PC-3 (cell line): ENCODE measurements at regions not wholly inside any gene's neighbourhood (a gene's known extent, or its start where the extent isn't known, plus 50 kb on each side); places are given as distances from the start of the nearest gene placed in this dataset.

ENCODE experiments used
- ATAC-seq: fragments of 200-7000 bp; cut with Tn5 transposase; 2 replicates; pipeline ENCODE4 v1.9.1; 2020; ENCODE audit warnings: mild to moderate bottlenecking, moderate library complexity
- BruUV-seq: library from RNA; stranded (reverse); fragments of 400-500 nt; replicated peaks from 2 replicates; lab custom pipeline; 2021; lab: Mats Ljungman, UMichigan
- CTCF ChIA-PET: fragments of 300-600 bp; sonication (Branson Sonifier 250); formaldehyde crosslinking; loops from one replicate; lab custom pipeline; 2022; ENCODE audit warnings: antibody characterized with exemption; lab: Charles Lee
- POLR2A ChIA-PET: fragments of 300-600 bp; sonication (Branson Sonifier 250); formaldehyde crosslinking; loops from one replicate; lab custom pipeline; 2022; ENCODE audit warnings: antibody characterized with exemption; ENCODE audit not compliant: unreplicated experiment; lab: Charles Lee
- DNase-seq: peaks from one replicate; pipeline ENCODE4 v3.0.0-alpha.2; 2015
- H2AFZ ChIP-seq: fragments of 300-600 bp; sonication (generic); 2 replicates; pipeline ENCODE4 v1.6.0; 2016; ENCODE audit warnings: antibody characterized with exemption, low read length
- H3F3A ChIP-seq: fragments of 300-600 bp; sonication (generic); one replicate; pipeline ENCODE4 v1.6.0; 2017; ENCODE audit warnings: antibody characterized with exemption, low read length, control low read depth, mild to moderate bottlenecking; ENCODE audit not compliant: unreplicated experiment
- H3K27ac ChIP-seq: fragments of 300-600 bp; sonication (generic); 2 replicates; pipeline ENCODE4 v1.5.1; 2016; ENCODE audit warnings: mild to moderate bottlenecking, low read length
- H3K27me3 ChIP-seq: fragments of 300-600 bp; sonication (generic); 2 replicates; pipeline ENCODE4 v1.6.1; 2016; ENCODE audit warnings: low read length, mixed read lengths
- H3K36me3 ChIP-seq: fragments of 300-600 bp; sonication (generic); 2 replicates; pipeline ENCODE4 v1.6.1; 2016; ENCODE audit warnings: low read depth, mixed run types, low read length, mixed read lengths
- H3K4me1 ChIP-seq: fragments of 300-600 bp; sonication (generic); 2 replicates; pipeline ENCODE4 v1.5.1; 2016; ENCODE audit warnings: low read length; ENCODE audit not compliant: insufficient read depth
- H3K4me2 ChIP-seq: fragments of 300-600 bp; sonication (generic); 2 replicates; pipeline ENCODE4 v1.6.0; 2016; ENCODE audit warnings: low read length
- H3K4me3 ChIP-seq: fragments of 300-600 bp; sonication (generic); 2 replicates; pipeline ENCODE4 v1.5.1; 2016; ENCODE audit warnings: mild to moderate bottlenecking, low read length, mixed read lengths
- H3K79me2 ChIP-seq: fragments of 300-600 bp; sonication (generic); 2 replicates; pipeline ENCODE4 v1.6.1; 2017; ENCODE audit warnings: low read length, mixed read lengths
- H3K9ac ChIP-seq: fragments of 300-600 bp; sonication (generic); 2 replicates; pipeline ENCODE4 v1.6.0; 2016; ENCODE audit warnings: mild to moderate bottlenecking, low read length
- H3K9me2 ChIP-seq: fragments of 300-600 bp; sonication (generic); replicated peaks from 2 replicates; pipeline ENCODE4 v1.6.1; 2016; ENCODE audit warnings: mixed run types, low read length, mixed read lengths
- H3K9me3 ChIP-seq: fragments of 300-600 bp; sonication (generic); 2 replicates; pipeline ENCODE4 v1.6.1; 2016; ENCODE audit warnings: low read length, mixed read lengths
- H4K20me1 ChIP-seq: fragments of 300-600 bp; sonication (generic); 2 replicates; pipeline ENCODE4 v1.6.1; 2016; ENCODE audit warnings: low read length, mixed read lengths
- EZH2 ChIP-seq: fragments of 300-600 bp; sonication (generic); IDR thresholded peaks from one replicate; pipeline ENCODE4 v1.6.1; 2017; ENCODE audit warnings: antibody characterized with exemption, mild to moderate bottlenecking, low read length; ENCODE audit not compliant: unreplicated experiment
- EZH2phosphoT487 ChIP-seq: fragments of 300-600 bp; sonication (generic); IDR thresholded peaks from 2 replicates; pipeline ENCODE4 v1.6.1; 2018; ENCODE audit warnings: mild to moderate bottlenecking, antibody characterized with exemption, low read length, borderline replicate concordance
- intact Hi-C: fragments of 100-400 bp; cut with micrococcal nuclease; formaldehyde crosslinking; loops from 2 replicates; pipeline ENCODE4 v1.9.0; 2023
- TF ChIP-seq, protein P1 (sequence below): fragments of 300-600 bp; sonication (generic); conservative IDR thresholded peaks from 2 replicates; pipeline ENCODE4 v1.5.1; 2017; ENCODE audit warnings: antibody characterized with exemption, low read depth, mild to moderate bottlenecking, low read length

GRCh38 chr13:100837631-100838030 lies 163.0 kb upstream of the TMTC4 start:
- ATAC-seq (no peak), DNase-seq (no peak)
- no peak overlapping the region for H3K9ac ChIP-seq
- no peaks in the 10 kb centered on the region for H3K79me2 ChIP-seq
- H3K9me3 ChIP-seq, result no peaks in the 10 kb centered on the region
- no peaks in the 10 kb centered on the region for H3K27me3 ChIP-seq
- no peak overlapping the region for H2AFZ ChIP-seq
- H3K4me2 ChIP-seq, result no peak overlapping the region
- intact Hi-C loops, result no loop called here
- no TSS peak for BruUV-seq
- no peaks in the 10 kb centered on the region for H4K20me1 ChIP-seq
- H3F3A ChIP-seq, result no peaks in the 10 kb centered on the region
- no peaks in the 10 kb centered on the region for H3K9me2 ChIP-seq
- H3K27ac ChIP-seq, result no peak overlapping the region
- H3K4me1 ChIP-seq, result no peaks in the 10 kb centered on the region
- ChIA-PET CTCF (no interaction called here), POLR2A (interaction anchor here (0.5 kb wide), 1 partner anchor 134 kb away, joined by 5 read pairs; no protein-coding TSS in a partner anchor)
- no peaks in the 10 kb centered on the region for H3K36me3 ChIP-seq
- TF ChIP-seq, protein P1, sequence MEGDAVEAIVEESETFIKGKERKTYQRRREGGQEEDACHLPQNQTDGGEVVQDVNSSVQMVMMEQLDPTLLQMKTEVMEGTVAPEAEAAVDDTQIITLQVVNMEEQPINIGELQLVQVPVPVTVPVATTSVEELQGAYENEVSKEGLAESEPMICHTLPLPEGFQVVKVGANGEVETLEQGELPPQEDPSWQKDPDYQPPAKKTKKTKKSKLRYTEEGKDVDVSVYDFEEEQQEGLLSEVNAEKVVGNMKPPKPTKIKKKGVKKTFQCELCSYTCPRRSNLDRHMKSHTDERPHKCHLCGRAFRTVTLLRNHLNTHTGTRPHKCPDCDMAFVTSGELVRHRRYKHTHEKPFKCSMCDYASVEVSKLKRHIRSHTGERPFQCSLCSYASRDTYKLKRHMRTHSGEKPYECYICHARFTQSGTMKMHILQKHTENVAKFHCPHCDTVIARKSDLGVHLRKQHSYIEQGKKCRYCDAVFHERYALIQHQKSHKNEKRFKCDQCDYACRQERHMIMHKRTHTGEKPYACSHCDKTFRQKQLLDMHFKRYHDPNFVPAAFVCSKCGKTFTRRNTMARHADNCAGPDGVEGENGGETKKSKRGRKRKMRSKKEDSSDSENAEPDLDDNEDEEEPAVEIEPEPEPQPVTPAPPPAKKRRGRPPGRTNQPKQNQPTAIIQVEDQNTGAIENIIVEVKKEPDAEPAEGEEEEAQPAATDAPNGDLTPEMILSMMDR, result no peak
- TF ChIP-seq EZH2 (no peak), EZH2phosphoT487 (no peak)
- no peak overlapping the region for H3K4me3 ChIP-seq

GRCh38 chr13:100836711-100837110 lies 162.1 kb upstream of the TMTC4 start:
- Histone ChIP-seq H3K27ac (no peak overlapping the region), H2AFZ (no peak overlapping the region), H3K9me3 (no peaks in the 10 kb centered on the region), H3K79me2 (no peaks in the 10 kb centered on the region), H4K20me1 (no peaks in the 10 kb centered on the region), H3K27me3 (no peaks in the 10 kb centered on the region), H3K36me3 (no peaks in the 10 kb centered on the region), H3K4me1 (no peaks in the 10 kb centered on the region), H3K9ac (no peak overlapping the region), H3F3A (no peaks in the 10 kb centered on the region), H3K9me2 (no peaks in the 10 kb centered on the region), H3K4me3 (no peak overlapping the region), H3K4me2 (no peak overlapping the region)
- intact Hi-C loops, result no loop called here
- no TSS peak for BruUV-seq
- DNase-seq, result peak; percentile 84
- POLR2A ChIA-PET, result no interaction called here
- ATAC-seq, result peak; percentile 56
- CTCF ChIA-PET, result no interaction called here
- TF ChIP-seq, protein P1, result no peak
- TF ChIP-seq EZH2 (no peak), EZH2phosphoT487 (no peak)

GRCh38 chr13:100835695-100836094 lies 161.1 kb upstream of the TMTC4 start:
- no peaks in the 10 kb centered on the region for H3K9me3 ChIP-seq
- no peaks in the 10 kb centered on the region for H3K4me1 ChIP-seq
- no peaks in the 10 kb centered on the region for H3F3A ChIP-seq
- H2AFZ ChIP-seq, result no peak overlapping the region
- intact Hi-C loops, result no loop called here
- H3K4me2 ChIP-seq, result no peak overlapping the region
- BruUV-seq, result no TSS peak
- H3K4me3 ChIP-seq, result no peak overlapping the region
- no peak overlapping the region for H3K27ac ChIP-seq
- ATAC-seq (no peak; the same call in 1 of the 2 replicates), DNase-seq (peak; percentile 40)
- no peaks in the 10 kb centered on the region for H3K27me3 ChIP-seq
- H4K20me1 ChIP-seq, result no peaks in the 10 kb centered on the region
- ChIA-PET POLR2A (no interaction called here), CTCF (no interaction called here)
- no peaks in the 10 kb centered on the region for H3K79me2 ChIP-seq
- no peaks in the 10 kb centered on the region for H3K9me2 ChIP-seq
- no peak for TF ChIP-seq EZH2phosphoT487
- TF ChIP-seq EZH2, result no peak
- TF ChIP-seq, protein P1, result no peak
- H3K9ac ChIP-seq, result no peak overlapping the region
- H3K36me3 ChIP-seq, result no peaks in the 10 kb centered on the region
